B cell (primary cell): ENCODE measurements at regions not wholly inside any gene's neighbourhood (a gene's known extent, or its start where the extent isn't known, plus 50 kb on each side); places are given as distances from the start of the nearest gene placed in this dataset.
"Not testable (repeated sequence)": the region's sequence is repeated elsewhere in the genome, so short reads cannot be mapped to it uniquely, and the experiment has no call there.

Source experiments
- ATAC-seq: fragments of 200-7000 bp; cut with Tn5 transposase; one replicate; pipeline ENCODE4 v1.10.0; 2021; ENCODE audit warnings: low read depth, mild to moderate bottlenecking, moderate number of reproducible peaks, moderate library complexity
- CTCF ChIA-PET: fragments of 350-600 bp; sonication (Branson Sonifier 250); formaldehyde crosslinking; loops from one replicate; lab custom pipeline; 2021; ENCODE audit warnings: antibody characterized with exemption, inconsistent platforms; lab: Charles Lee
- POLR2A ChIA-PET: fragments of 350-600 bp; sonication (Branson Sonifier 250); formaldehyde crosslinking; loops from one replicate; lab custom pipeline; 2021; ENCODE audit warnings: antibody characterized with exemption; lab: Charles Lee
- DNase-seq: peaks from one replicate; pipeline ENCODE4 v3.0.0; 2013
- H2AFZ ChIP-seq: 2 replicates; pipeline ENCODE4 v1.6.1; 2012; ENCODE audit warnings: mild to moderate bottlenecking, low read depth, low read length; ENCODE audit not compliant: insufficient read depth, poor library complexity, severe bottlenecking
- H3K27ac ChIP-seq, 2 donors: 1 replicate in 1 of 2; 2 replicates in 1 of 2; pipeline ENCODE4 v1.5.1; 2012 to 2013; ENCODE audit warnings: low read length in 2 of 2, mild to moderate bottlenecking in 2 of 2, moderate library complexity in 1 of 2
- H3K27me3 ChIP-seq, 4 experiments: fragments of 200-600 bp in 1 of 4; sonication (generic) in 1 of 4; replicated peaks in 1 of 4; 1 replicate in 2 of 4; 2 replicates in 2 of 4; pipeline versions ENCODE4 v1.6.1 to v1.7.0; 2013 to 2016; ENCODE audit warnings: low read length in 3 of 4, mild to moderate bottlenecking in 2 of 4, mixed read lengths in 1 of 4, moderate library complexity in 1 of 4; ENCODE audit not compliant: insufficient read depth in 4 of 4, control insufficient read depth in 3 of 4; ENCODE audit errors: control extremely low read depth in 1 of 4
- H3K36me3 ChIP-seq, 2 experiments: replicated peaks in 1 of 2; 1 replicate in 1 of 2; 2 replicates in 1 of 2; pipeline versions ENCODE4 v1.6.1 to v1.7.1; 2013; ENCODE audit warnings: low read length in 1 of 2; ENCODE audit not compliant: insufficient read depth in 2 of 2, control insufficient read depth in 1 of 2; ENCODE audit errors: control extremely low read depth in 1 of 2, extremely low read depth in 1 of 2
- H3K4me1 ChIP-seq, 2 donors: fragments of 200-600 bp in 1 of 2; sonication (generic) in 1 of 2; 1 replicate in 1 of 2; 2 replicates in 1 of 2; pipeline versions ENCODE4 v1.5.1 to v1.6.1; 2013 to 2017; ENCODE audit warnings: low read length in 2 of 2; ENCODE audit not compliant: control insufficient read depth in 2 of 2, insufficient read depth in 2 of 2
- H3K4me2 ChIP-seq: replicated peaks from 2 replicates; pipeline ENCODE3; 2012; ENCODE audit warnings: mild to moderate bottlenecking, low read depth, low read length; ENCODE audit not compliant: poor library complexity, severe bottlenecking
- H3K4me3 ChIP-seq, 5 experiments: fragments of 200-600 bp in 1 of 5; sonication (generic) in 1 of 5; 1 replicate in 3 of 5; 2 replicates in 2 of 5; pipeline versions ENCODE4 v1.5.1 to v1.7.0; 2011 to 2016; ENCODE audit warnings: low read length in 4 of 5, mild to moderate bottlenecking in 4 of 5, low read depth in 2 of 5, control low read depth in 1 of 5, moderate library complexity in 1 of 5; ENCODE audit not compliant: insufficient read depth in 1 of 5; ENCODE audit errors: control extremely low read depth in 1 of 5, extremely low read depth in 1 of 5
- H3K79me2 ChIP-seq: fragments of 200-600 bp; sonication (generic); one replicate; pipeline ENCODE4 v1.6.0; 2016; ENCODE audit warnings: low read length; ENCODE audit not compliant: control insufficient read depth, insufficient read depth
- H3K9ac ChIP-seq: fragments of 200-600 bp; sonication (generic); 2 replicates; pipeline ENCODE4 v1.6.1; 2017; ENCODE audit warnings: mild to moderate bottlenecking, low read length, moderate library complexity
- H3K9me3 ChIP-seq, 3 donors: one replicate each; pipeline versions ENCODE4 v1.6.1 to v1.7.1; 2013; ENCODE audit warnings: low read length in 2 of 3; ENCODE audit not compliant: control insufficient read depth in 2 of 3, insufficient read depth in 1 of 3; ENCODE audit errors: control extremely low read depth in 1 of 3
- H4K20me1 ChIP-seq: 2 replicates; pipeline ENCODE4 v1.6.0; 2012; ENCODE audit warnings: mild to moderate bottlenecking, low read length; ENCODE audit not compliant: insufficient read depth, control insufficient read depth, poor library complexity, severe bottlenecking
- H3K27ac Mint-ChIP-seq: one replicate; pipeline ENCODE4 v1.8.0; 2021; ENCODE audit warnings: mixed read lengths
- H3K27me3 Mint-ChIP-seq: one replicate; pipeline ENCODE4 v1.8.0; 2021; ENCODE audit warnings: mixed read lengths
- H3K4me1 Mint-ChIP-seq: one replicate; pipeline ENCODE4 v1.8.0; 2021; ENCODE audit warnings: mixed read lengths
- H3K4me3 Mint-ChIP-seq: one replicate; pipeline ENCODE4 v1.8.0; 2021; ENCODE audit warnings: mixed read lengths
- H3K9me3 Mint-ChIP-seq: one replicate; pipeline ENCODE4 v1.8.0; 2022; ENCODE audit warnings: mixed read lengths; ENCODE audit not compliant: insufficient read depth
- EZH2 ChIP-seq: IDR thresholded peaks from 2 replicates; pipeline ENCODE4 v1.6.1; 2012; ENCODE audit warnings: borderline replicate concordance, low read depth, mild to moderate bottlenecking, moderate library complexity, low read length; ENCODE audit not compliant: insufficient read depth, poor library complexity, severe bottlenecking
- WGBS: methylation state at CpG from one replicate; pipeline ENCODE4 v1.1.5; 2013; ENCODE audit warnings: missing lambda C conversion rate; ENCODE audit not compliant: insufficient coverage; 5-methylcytosine and 5-hydroxymethylcytosine counted together
- intact Hi-C: fragments of 100-400 bp; cut with micrococcal nuclease; formaldehyde crosslinking; loops from one replicate; pipeline ENCODE4 v1.10.0; 2022
- TF ChIP-seq, protein P1 (sequence below): fragments of 200-600 bp; IDR thresholded peaks from one replicate; pipeline ENCODE4 v1.8.0; 2022; ENCODE audit warnings: antibody characterized with exemption, mild to moderate bottlenecking

- 90% methylated on average over 10 of the region's 18 CpGs for WGBS
- no peak overlapping the region for H3K27ac Mint-ChIP-seq
- DNase-seq (no peak), ATAC-seq (no peak)
- intact Hi-C loops, result no loop called here
- no peak overlapping the region for H3K4me2 ChIP-seq
- no peaks in the 10 kb centered on the region for H3K36me3 ChIP-seq
- H3K27me3 ChIP-seq, result no peaks in the 10 kb centered on the region
- no peaks in the 10 kb centered on the region for H4K20me1 ChIP-seq
- no peaks in the 10 kb centered on the region for H3K9me3 Mint-ChIP-seq
- no peaks in the 10 kb centered on the region for H3K4me1 ChIP-seq
- no peaks in the 10 kb centered on the region for H3K27me3 Mint-ChIP-seq
- no peaks in the 10 kb centered on the region for H3K4me1 Mint-ChIP-seq
- ChIA-PET POLR2A (no interaction called here), CTCF (no interaction called here)
- peaks cover 0 to 61% (median 0%) of the 10 kb centered on the region in 3 donors for H3K9me3 ChIP-seq
- H3K79me2 ChIP-seq, result no peaks in the 10 kb centered on the region
- H3K4me3 Mint-ChIP-seq, result no peak overlapping the region
- TF ChIP-seq, protein P1, sequence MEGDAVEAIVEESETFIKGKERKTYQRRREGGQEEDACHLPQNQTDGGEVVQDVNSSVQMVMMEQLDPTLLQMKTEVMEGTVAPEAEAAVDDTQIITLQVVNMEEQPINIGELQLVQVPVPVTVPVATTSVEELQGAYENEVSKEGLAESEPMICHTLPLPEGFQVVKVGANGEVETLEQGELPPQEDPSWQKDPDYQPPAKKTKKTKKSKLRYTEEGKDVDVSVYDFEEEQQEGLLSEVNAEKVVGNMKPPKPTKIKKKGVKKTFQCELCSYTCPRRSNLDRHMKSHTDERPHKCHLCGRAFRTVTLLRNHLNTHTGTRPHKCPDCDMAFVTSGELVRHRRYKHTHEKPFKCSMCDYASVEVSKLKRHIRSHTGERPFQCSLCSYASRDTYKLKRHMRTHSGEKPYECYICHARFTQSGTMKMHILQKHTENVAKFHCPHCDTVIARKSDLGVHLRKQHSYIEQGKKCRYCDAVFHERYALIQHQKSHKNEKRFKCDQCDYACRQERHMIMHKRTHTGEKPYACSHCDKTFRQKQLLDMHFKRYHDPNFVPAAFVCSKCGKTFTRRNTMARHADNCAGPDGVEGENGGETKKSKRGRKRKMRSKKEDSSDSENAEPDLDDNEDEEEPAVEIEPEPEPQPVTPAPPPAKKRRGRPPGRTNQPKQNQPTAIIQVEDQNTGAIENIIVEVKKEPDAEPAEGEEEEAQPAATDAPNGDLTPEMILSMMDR, result no peak
- no peak for TF ChIP-seq EZH2
- no peak overlapping the region for H2AFZ ChIP-seq
- no peak overlapping the region for H3K27ac ChIP-seq
- no peak overlapping the region for H3K4me3 ChIP-seq
- H3K9ac ChIP-seq, result no peak overlapping the region
Measured at GRCh38 chr13:63838366-63839110, 2422.9 kb upstream of the PCDH20 start.

- H3K9ac ChIP-seq, H3K27me3 Mint-ChIP-seq, H2AFZ ChIP-seq, CTCF ChIA-PET, ATAC-seq, POLR2A ChIA-PET, intact Hi-C loops, H3K4me1 ChIP-seq, H3K27me3 ChIP-seq, H3K9me3 Mint-ChIP-seq, H3K4me2 ChIP-seq, H3K27ac ChIP-seq, H3K27ac Mint-ChIP-seq, H3K36me3 ChIP-seq, H4K20me1 ChIP-seq, H3K79me2 ChIP-seq, H3K4me3 ChIP-seq, H3K4me3 Mint-ChIP-seq, H3K4me1 Mint-ChIP-seq, DNase-seq: not testable (repeated sequence)
- peaks cover 0 to 52% (median 0%) of the 10 kb centered on the region in 3 donors for H3K9me3 ChIP-seq
- 93% methylated on average over 5 of the region's 21 CpGs for WGBS
Measured at GRCh38 chr13:63837701-63838100, 2422.1 kb upstream of the PCDH20 start.

GRCh38 chr13:63829609-63830008 lies 2414.0 kb upstream of the PCDH20 start:
- H3K4me3 Mint-ChIP-seq, DNase-seq, H3K27me3 Mint-ChIP-seq, H2AFZ ChIP-seq, H3K36me3 ChIP-seq, H4K20me1 ChIP-seq, H3K4me1 ChIP-seq, H3K9me3 Mint-ChIP-seq, H3K9me3 ChIP-seq, H3K9ac ChIP-seq, H3K27me3 ChIP-seq, H3K27ac ChIP-seq, intact Hi-C loops, H3K4me1 Mint-ChIP-seq, ATAC-seq, H3K27ac Mint-ChIP-seq, POLR2A ChIA-PET, H3K4me3 ChIP-seq, H3K79me2 ChIP-seq, H3K4me2 ChIP-seq, CTCF ChIA-PET: not testable (repeated sequence)
- no CpG with 5 or more reads among the region's 2 CpGs for WGBS
